Vagina (tissue), 2 donors: ENCODE measurements at regions not wholly inside any gene's neighbourhood (a gene's known extent, or its start where the extent isn't known, plus 50 kb on each side); places are given as distances from the start of the nearest gene placed in this dataset.

Source experiments
- DNase-seq, 2 donors: peaks; one replicate each; pipeline ENCODE4 v3.0.0-alpha.2; 2017; ENCODE audit errors: extremely low spot score in 2 of 2
- H3K27ac ChIP-seq: fragments of 200-600 bp; sonication (generic); one replicate; pipeline ENCODE4 v1.5.1; 2019
- H3K27me3 ChIP-seq: fragments of 200-600 bp; sonication (generic); one replicate; pipeline ENCODE4 v1.5.1; 2019
- H3K36me3 ChIP-seq, 2 donors: fragments of 200-600 bp; sonication (generic); one replicate each; pipeline ENCODE4 v1.5.1; 2017 to 2019
- H3K4me1 ChIP-seq: fragments of 200-600 bp; sonication (generic); one replicate; pipeline ENCODE4 v1.5.1; 2019
- H3K4me3 ChIP-seq, 2 donors: fragments of 200-600 bp; sonication (generic); 1 replicate in 1 of 2; 2 replicates in 1 of 2; pipeline ENCODE4 v1.5.1; 2016 to 2019
- H3K9me3 ChIP-seq: fragments of 200-600 bp; sonication (generic); one replicate; pipeline ENCODE4 v1.5.1; 2019
- CTCF ChIP-seq, 3 experiments: fragments of 450-650 bp in 2 of 3; fragments of 200-600 bp in 1 of 3; sonication (generic) in 1 of 3; IDR thresholded peaks; one replicate each; pipeline ENCODE4 v1.5.1; 2017 to 2019; ENCODE audit warnings: antibody characterized with exemption in 3 of 3, mild to moderate bottlenecking in 2 of 3, moderate library complexity in 2 of 3
- POLR2A ChIP-seq, 2 donors: fragments of 450-650 bp; IDR thresholded peaks; one replicate each; pipeline ENCODE4 v1.6.1; 2017; ENCODE audit warnings: antibody characterized with exemption in 2 of 2, mild to moderate bottlenecking in 2 of 2, moderate library complexity in 2 of 2
- POLR2AphosphoS5 ChIP-seq, 2 donors: sonication (generic); formaldehyde crosslinking; IDR thresholded peaks; one replicate each; pipeline ENCODE4 v1.9.0; 2017; ENCODE audit warnings: antibody characterized with exemption in 2 of 2, mild to moderate bottlenecking in 2 of 2, low read depth in 1 of 2; ENCODE audit not compliant: insufficient read depth in 1 of 2
- intact Hi-C: fragments of 100-400 bp; cut with DNase I; formaldehyde crosslinking; loops from one replicate; pipeline ENCODE4 v1.15.1; 2023

- TF ChIP-seq CTCF (IDR thresholded peaks at IDR 0.05) (no peak), POLR2A (IDR thresholded peaks at IDR 0.05) (no peak), POLR2AphosphoS5 (IDR thresholded peaks at IDR 0.05; ENCODE audit: insufficient read depth in 1 of 2, low read depth in 1 of 2) (no peak)
- H3K4me1 ChIP-seq, result no peaks in the 10 kb centered on the region
- no peaks in the 10 kb centered on the region for H3K9me3 ChIP-seq
- intact Hi-C loops, result no loop called here
- H3K27me3 ChIP-seq, result no peaks in the 10 kb centered on the region
- DNase-seq, result no peak
- H3K27ac ChIP-seq, result no peak overlapping the region
- H3K4me3 ChIP-seq, result no peak overlapping the region
- H3K36me3 ChIP-seq, result no peaks in the 10 kb centered on the region
Observed at GRCh38 chr5:85268194-85268593, 883.5 kb upstream of the EDIL3 start.

- H3K27ac ChIP-seq, result no peak overlapping the region
- H3K36me3 ChIP-seq, result no peaks in the 10 kb centered on the region
- DNase-seq, result no peak
- H3K4me1 ChIP-seq, result no peaks in the 10 kb centered on the region
- intact Hi-C loops, result no loop called here
- no peak overlapping the region for H3K4me3 ChIP-seq
- H3K9me3 ChIP-seq, result no peaks in the 10 kb centered on the region
- TF ChIP-seq POLR2A (IDR thresholded peaks at IDR 0.05) (no peak), CTCF (IDR thresholded peaks at IDR 0.05) (no peak), POLR2AphosphoS5 (IDR thresholded peaks at IDR 0.05; ENCODE audit: insufficient read depth in 1 of 2, low read depth in 1 of 2) (no peak)
- no peaks in the 10 kb centered on the region for H3K27me3 ChIP-seq
Observed at GRCh38 chr5:85278193-85278592, 893.5 kb upstream of the EDIL3 start.

- H3K36me3 ChIP-seq, result no peaks in the 10 kb centered on the region
- H3K4me3 ChIP-seq, result no peak overlapping the region
- H3K27ac ChIP-seq, result no peak overlapping the region
- intact Hi-C loops, result no loop called here
- TF ChIP-seq POLR2A (IDR thresholded peaks at IDR 0.05) (no peak), CTCF (IDR thresholded peaks at IDR 0.05) (no peak), POLR2AphosphoS5 (IDR thresholded peaks at IDR 0.05; ENCODE audit: insufficient read depth in 1 of 2, low read depth in 1 of 2) (no peak)
- no peak for DNase-seq
- no peaks in the 10 kb centered on the region for H3K27me3 ChIP-seq
- H3K9me3 ChIP-seq, result no peaks in the 10 kb centered on the region
- H3K4me1 ChIP-seq, result no peaks in the 10 kb centered on the region
Observed at GRCh38 chr5:85288914-85289313, 904.2 kb upstream of the EDIL3 start.

GRCh38 chr5:85293145-85293785 lies 908.6 kb upstream of the EDIL3 start:
- no peaks in the 10 kb centered on the region for H3K4me1 ChIP-seq

More at GRCh38 chr5:85293145-85293785, 908.6 kb upstream of the EDIL3 start:
- no peaks in the 10 kb centered on the region for H3K27me3 ChIP-seq
- intact Hi-C loops, result no loop called here
- DNase-seq, result no peak
- H3K9me3 ChIP-seq, result no peaks in the 10 kb centered on the region
- H3K27ac ChIP-seq, result no peak overlapping the region
- no peaks in the 10 kb centered on the region for H3K36me3 ChIP-seq
- TF ChIP-seq CTCF (IDR thresholded peaks at IDR 0.05), result no peak
- TF ChIP-seq POLR2A (IDR thresholded peaks at IDR 0.05), result no peak
- TF ChIP-seq POLR2AphosphoS5 (IDR thresholded peaks at IDR 0.05; ENCODE audit: insufficient read depth in 1 of 2, low read depth in 1 of 2), result no peak
- no peak overlapping the region for H3K4me3 ChIP-seq
